SK-N-MC (cell line): ENCODE measurements at regions not wholly inside any gene's neighbourhood (a gene's known extent, or its start where the extent isn't known, plus 50 kb on each side); places are given as distances from the start of the nearest gene placed in this dataset.

ENCODE experiments used
- EZH2 ChIP-seq: fragments of 200-600 bp; sonication (generic); IDR thresholded peaks from one replicate; pipeline ENCODE4 v1.6.1; 2017; ENCODE audit warnings: antibody characterized with exemption
- FOXP2 ChIP-seq: optimal IDR thresholded peaks from 2 replicates; pipeline ENCODE3; 2011; ENCODE audit warnings: mild to moderate bottlenecking, moderate library complexity; ENCODE audit not compliant: insufficient read depth; ENCODE audit errors: extremely low read length, control extremely low read depth
- POLR2AphosphoS5 ChIP-seq: IDR thresholded peaks from 2 replicates; pipeline ENCODE4 v1.6.1; 2012; ENCODE audit warnings: mild to moderate bottlenecking, low read depth, low read length, borderline replicate concordance

- TF ChIP-seq FOXP2 (no peak), EZH2 (no peak), POLR2AphosphoS5 (no peak)
These were observed 322.2 kb downstream of the IRS1 start for GRCh38 chr2:226477221-226478108.
